ENCODE measurements at regions not wholly inside any gene's neighbourhood (a gene's known extent, or its start where the extent isn't known, plus 50 kb on each side); places are given as distances from the start of the nearest gene placed in this dataset.

GRCh38 chrX:78593701-78594100 is 65.4 kb downstream of the RTL3 start:
- TF ChIP-seq NFATC4 (CRISPR knock-in tag; IDR thresholded peaks at IDR 0.05), result no peak
- TF ChIP-seq ZNF671 (CRISPR knock-in tag; IDR thresholded peaks at IDR 0.05), result no peak
- no peak for TF ChIP-seq NFYB (CRISPR knock-in tag; conservative IDR thresholded peaks at IDR 0.05; ENCODE audit: low read depth)
- TF ChIP-seq, protein P1, sequence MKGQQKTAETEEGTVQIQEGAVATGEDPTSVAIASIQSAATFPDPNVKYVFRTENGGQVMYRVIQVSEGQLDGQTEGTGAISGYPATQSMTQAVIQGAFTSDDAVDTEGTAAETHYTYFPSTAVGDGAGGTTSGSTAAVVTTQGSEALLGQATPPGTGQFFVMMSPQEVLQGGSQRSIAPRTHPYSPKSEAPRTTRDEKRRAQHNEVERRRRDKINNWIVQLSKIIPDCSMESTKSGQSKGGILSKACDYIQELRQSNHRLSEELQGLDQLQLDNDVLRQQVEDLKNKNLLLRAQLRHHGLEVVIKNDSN (CRISPR knock-in tag; IDR thresholded peaks at IDR 0.05), result no peak
- no peak for TF ChIP-seq GABPB1 (CRISPR knock-in tag; IDR thresholded peaks at IDR 0.05)
- no peak for DNase-seq (ENCODE audit: low spot score)
- Mint-ChIP-seq H3K9me3 (no peaks in the 10 kb centered on the region), H3K4me1 (no peaks in the 10 kb centered on the region), H3K27me3 (ENCODE audit: low read depth) (no peaks in the 10 kb centered on the region), H3K27ac (no peak overlapping the region), H3K36me3 (no peaks in the 10 kb centered on the region), H3K4me3 (no peak overlapping the region)
- no peak for ATAC-seq
- POLR2A ChIA-PET, result no interaction called here
- CTCF ChIA-PET, result no interaction called here

- no peak for DNase-seq (ENCODE audit: low spot score)
- Mint-ChIP-seq H3K4me3 (no peak overlapping the region), H3K27ac (no peak overlapping the region), H3K9me3 (no peaks in the 10 kb centered on the region), H3K36me3 (no peaks in the 10 kb centered on the region), H3K27me3 (ENCODE audit: low read depth) (no peaks in the 10 kb centered on the region), H3K4me1 (no peaks in the 10 kb centered on the region)
- TF ChIP-seq ZNF671 (CRISPR knock-in tag; IDR thresholded peaks at IDR 0.05), result no peak
- TF ChIP-seq, protein P2, sequence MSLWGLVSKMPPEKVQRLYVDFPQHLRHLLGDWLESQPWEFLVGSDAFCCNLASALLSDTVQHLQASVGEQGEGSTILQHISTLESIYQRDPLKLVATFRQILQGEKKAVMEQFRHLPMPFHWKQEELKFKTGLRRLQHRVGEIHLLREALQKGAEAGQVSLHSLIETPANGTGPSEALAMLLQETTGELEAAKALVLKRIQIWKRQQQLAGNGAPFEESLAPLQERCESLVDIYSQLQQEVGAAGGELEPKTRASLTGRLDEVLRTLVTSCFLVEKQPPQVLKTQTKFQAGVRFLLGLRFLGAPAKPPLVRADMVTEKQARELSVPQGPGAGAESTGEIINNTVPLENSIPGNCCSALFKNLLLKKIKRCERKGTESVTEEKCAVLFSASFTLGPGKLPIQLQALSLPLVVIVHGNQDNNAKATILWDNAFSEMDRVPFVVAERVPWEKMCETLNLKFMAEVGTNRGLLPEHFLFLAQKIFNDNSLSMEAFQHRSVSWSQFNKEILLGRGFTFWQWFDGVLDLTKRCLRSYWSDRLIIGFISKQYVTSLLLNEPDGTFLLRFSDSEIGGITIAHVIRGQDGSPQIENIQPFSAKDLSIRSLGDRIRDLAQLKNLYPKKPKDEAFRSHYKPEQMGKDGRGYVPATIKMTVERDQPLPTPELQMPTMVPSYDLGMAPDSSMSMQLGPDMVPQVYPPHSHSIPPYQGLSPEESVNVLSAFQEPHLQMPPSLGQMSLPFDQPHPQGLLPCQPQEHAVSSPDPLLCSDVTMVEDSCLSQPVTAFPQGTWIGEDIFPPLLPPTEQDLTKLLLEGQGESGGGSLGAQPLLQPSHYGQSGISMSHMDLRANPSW (CRISPR knock-in tag; conservative IDR thresholded peaks at IDR 0.05; ENCODE audit: low read depth), result no peak
- TF ChIP-seq ZNF121 (CRISPR knock-in tag; IDR thresholded peaks at IDR 0.05), result no peak
- TF ChIP-seq, protein P3, sequence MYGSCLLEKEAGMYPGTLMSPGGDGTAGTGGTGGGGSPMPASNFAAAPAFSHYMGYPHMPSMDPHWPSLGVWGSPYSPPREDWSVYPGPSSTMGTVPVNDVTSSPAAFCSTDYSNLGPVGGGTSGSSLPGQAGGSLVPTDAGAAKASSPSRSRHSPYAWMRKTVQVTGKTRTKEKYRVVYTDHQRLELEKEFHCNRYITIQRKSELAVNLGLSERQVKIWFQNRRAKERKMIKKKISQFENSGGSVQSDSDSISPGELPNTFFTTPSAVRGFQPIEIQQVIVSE (CRISPR knock-in tag; IDR thresholded peaks at IDR 0.05; ENCODE audit: borderline replicate concordance), result no peak
- no peak for TF ChIP-seq JAZF1 (CRISPR knock-in tag; IDR thresholded peaks at IDR 0.05)
- POLR2A ChIA-PET, result no interaction called here
- ATAC-seq, result no peak
- CTCF ChIA-PET, result no interaction called here
Measured at GRCh38 chrX:78592030-78592429, 67.1 kb downstream of the RTL3 start.

GRCh38 chrX:78574306-78574705 is 84.8 kb downstream of the RTL3 start:
- DNase-seq (ENCODE audit: low spot score) (no peak), ATAC-seq (no peak)
- no peak for TF ChIP-seq E2F1 (CRISPR knock-in tag; IDR thresholded peaks at IDR 0.05)
- TF ChIP-seq RELA (CRISPR knock-in tag; IDR thresholded peaks at IDR 0.05; ENCODE audit: borderline replicate concordance), result no peak
- TF ChIP-seq NR1H2 (CRISPR knock-in tag; IDR thresholded peaks at IDR 0.05), result no peak
- no peak for TF ChIP-seq GTF2I (CRISPR knock-in tag; conservative IDR thresholded peaks at IDR 0.05)
- no peak for TF ChIP-seq FOXK1 (CRISPR knock-in tag; IDR thresholded peaks at IDR 0.05)
- TF ChIP-seq, protein P2 (CRISPR knock-in tag; conservative IDR thresholded peaks at IDR 0.05; ENCODE audit: low read depth), result no peak
- no peak for TF ChIP-seq ZNF396 (CRISPR knock-in tag; IDR thresholded peaks at IDR 0.05; ENCODE audit: borderline replicate concordance)
- no peak for TF ChIP-seq TEAD4 (CRISPR knock-in tag; IDR thresholded peaks at IDR 0.05)
- TF ChIP-seq GABPB1 (CRISPR knock-in tag; IDR thresholded peaks at IDR 0.05), result no peak
- no peak for TF ChIP-seq CREM (CRISPR knock-in tag; IDR thresholded peaks at IDR 0.05)
- TF ChIP-seq, protein P4, sequence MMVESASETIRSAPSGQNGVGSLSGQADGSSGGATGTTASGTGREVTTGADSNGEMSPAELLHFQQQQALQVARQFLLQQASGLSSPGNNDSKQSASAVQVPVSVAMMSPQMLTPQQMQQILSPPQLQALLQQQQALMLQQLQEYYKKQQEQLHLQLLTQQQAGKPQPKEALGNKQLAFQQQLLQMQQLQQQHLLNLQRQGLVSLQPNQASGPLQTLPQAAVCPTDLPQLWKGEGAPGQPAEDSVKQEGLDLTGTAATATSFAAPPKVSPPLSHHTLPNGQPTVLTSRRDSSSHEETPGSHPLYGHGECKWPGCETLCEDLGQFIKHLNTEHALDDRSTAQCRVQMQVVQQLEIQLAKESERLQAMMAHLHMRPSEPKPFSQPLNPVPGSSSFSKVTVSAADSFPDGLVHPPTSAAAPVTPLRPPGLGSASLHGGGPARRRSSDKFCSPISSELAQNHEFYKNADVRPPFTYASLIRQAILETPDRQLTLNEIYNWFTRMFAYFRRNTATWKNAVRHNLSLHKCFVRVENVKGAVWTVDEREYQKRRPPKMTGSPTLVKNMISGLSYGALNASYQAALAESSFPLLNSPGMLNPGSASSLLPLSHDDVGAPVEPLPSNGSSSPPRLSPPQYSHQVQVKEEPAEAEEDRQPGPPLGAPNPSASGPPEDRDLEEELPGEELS (CRISPR knock-in tag; IDR thresholded peaks at IDR 0.05), result no peak
- TF ChIP-seq IRF2 (CRISPR knock-in tag; IDR thresholded peaks at IDR 0.05; ENCODE audit: borderline replicate concordance, low read depth), result no peak
- no peak for TF ChIP-seq ATF1 (CRISPR knock-in tag; IDR thresholded peaks at IDR 0.05)
- no peak for TF ChIP-seq ESRRA (CRISPR knock-in tag; IDR thresholded peaks at IDR 0.05; ENCODE audit: borderline replicate concordance)
- no peak for TF ChIP-seq FOXJ3 (CRISPR knock-in tag; IDR thresholded peaks at IDR 0.05; ENCODE audit: borderline replicate concordance)
- POLR2A ChIA-PET, result no interaction called here
- CTCF ChIA-PET, result no interaction called here
- Mint-ChIP-seq H3K27ac (no peak overlapping the region), H3K9me3 (no peaks in the 10 kb centered on the region), H3K4me1 (0 out of 2 replicates have a peak, but pooled peaks cover 4% of the 10 kb centered on the region), H3K4me3 (no peak overlapping the region), H3K27me3 (ENCODE audit: low read depth) (no peaks in the 10 kb centered on the region), H3K36me3 (no peaks in the 10 kb centered on the region)
